Right cardiac atrium (tissue), 5 donors: ENCODE measurements at regions not wholly inside any gene's neighbourhood (a gene's known extent, or its start where the extent isn't known, plus 50 kb on each side); places are given as distances from the start of the nearest gene placed in this dataset.
"Not testable (repeated sequence)": the region's sequence is repeated elsewhere in the genome, so short reads cannot be mapped to it uniquely, and the experiment has no call there.

ENCODE experiments used
- ATAC-seq, 2 donors: fragments of 200-7000 bp; cut with Tn5 transposase; one replicate each; pipeline versions ENCODE4 v1.8.0 to v1.9.1; 2020; ENCODE audit warnings: moderate library complexity in 2 of 2, mild to moderate bottlenecking in 1 of 2
- DNase-seq, 3 donors: peaks; one replicate each; pipeline ENCODE4 v3.0.0-alpha.2; 2020
- H3K27ac ChIP-seq: one replicate; pipeline ENCODE4 v1.5.1; 2013; ENCODE audit warnings: mild to moderate bottlenecking, low read length, control low read depth, moderate library complexity
- H3K27me3 ChIP-seq: one replicate; pipeline ENCODE4 v1.6.1; 2013; ENCODE audit not compliant: control insufficient read depth, insufficient read depth
- H3K4me1 ChIP-seq: one replicate; pipeline ENCODE4 v1.6.1; 2013; ENCODE audit warnings: low read length; ENCODE audit not compliant: control insufficient read depth, insufficient read depth
- H3K4me3 ChIP-seq: one replicate; pipeline ENCODE4 v1.5.1; 2013; ENCODE audit warnings: low read length, control low read depth
- H3K9me3 ChIP-seq: one replicate; pipeline ENCODE4 v1.6.1; 2013; ENCODE audit warnings: low read length; ENCODE audit not compliant: control insufficient read depth
- WGBS: extraction: QIAGEN DNeasy Blood & Tissue Kit; methylation state at CpG from one replicate; pipeline ENCODE4 v1.1.7; 2013; 5-methylcytosine and 5-hydroxymethylcytosine counted together
- intact Hi-C, 4 donors: fragments of 100-400 bp; cut with DNase I; formaldehyde crosslinking; loops; one replicate each; pipeline versions ENCODE4 v1.11.0 to v1.14.0; 2022 to 2023
- donor health status: healthy with polysubstance abuse.
- donor health status: DM: no; HTN: yes; CAD: no.
- donor health status: DM: no; HTN: no; CAD: no.
- donor health status: DM: no; HTN: yes; CAD: no; lungs with severe emphysema.
- donor health status: DM: yes; HTN: yes; CAD: no.

DNA sequence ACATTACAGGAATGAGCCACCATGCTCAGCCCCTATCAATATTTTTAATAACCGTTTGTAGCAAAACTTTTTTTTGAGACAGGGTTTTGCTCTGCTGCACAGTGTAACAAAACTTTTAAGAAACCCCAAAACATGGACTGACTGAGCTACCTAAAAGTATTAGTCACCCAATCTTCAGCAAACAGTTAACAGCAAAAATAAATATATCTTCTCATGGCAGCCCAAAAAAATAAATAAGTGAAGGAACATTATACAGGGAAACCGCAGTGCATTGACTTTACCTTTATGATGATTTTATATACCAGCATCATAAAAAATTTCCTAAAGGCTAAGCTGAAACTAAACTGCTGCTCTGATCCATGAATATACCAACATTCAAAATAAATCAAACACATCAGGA is 424.6 kb downstream of the METTL4 start:
- intact Hi-C loops, result no loop called here
- ATAC-seq (no peak), DNase-seq (no peak)
- Histone ChIP-seq H3K27me3 (no peaks in the 10 kb centered on the region), H3K27ac (no peak overlapping the region), H3K4me3 (no peak overlapping the region), H3K4me1 (no peaks in the 10 kb centered on the region), H3K9me3 (no peaks in the 10 kb centered on the region)
- WGBS, result 83% methylated on average over 2 of the region's 2 CpGs

DNA sequence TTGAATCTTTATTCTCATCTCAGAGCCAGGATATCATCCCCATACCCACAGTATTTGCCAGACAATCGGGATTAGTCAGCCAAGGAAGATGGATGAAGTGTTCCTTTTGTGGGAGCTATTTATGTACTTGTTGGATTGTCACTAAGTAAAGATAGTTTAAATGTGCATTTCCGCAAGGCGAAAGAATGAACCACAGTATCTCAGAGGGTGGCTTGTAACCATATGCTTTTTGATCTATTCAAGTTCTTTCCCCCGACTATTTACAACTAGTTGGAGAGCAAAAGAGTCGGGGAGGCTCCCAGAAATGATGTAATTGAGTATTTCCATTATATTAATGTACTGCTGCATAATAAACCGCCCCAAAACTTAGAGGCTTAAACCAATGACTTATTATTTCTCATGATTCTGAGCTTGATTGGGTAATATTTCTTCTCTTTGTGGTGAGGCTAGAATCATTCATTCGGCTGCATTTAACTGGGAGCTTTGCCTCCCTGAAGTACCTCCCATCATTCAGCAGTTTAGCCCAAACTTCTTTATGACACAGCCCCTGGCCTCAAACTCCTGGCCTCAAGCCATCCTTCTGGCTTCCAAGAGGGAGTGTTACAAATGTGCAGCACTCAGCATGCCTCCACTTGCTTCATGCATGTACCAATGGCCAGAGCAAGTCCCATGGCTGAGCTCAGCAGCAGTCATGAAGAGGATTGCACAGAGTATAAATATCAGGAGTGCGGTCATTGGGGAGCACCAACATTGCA is 423.7 kb downstream of the METTL4 start:
- intact Hi-C loops, result no loop called here
- DNase-seq, result peak; percentile 61 to 82 (median 71)
- no peak overlapping the region for H3K4me3 ChIP-seq
- no peaks in the 10 kb centered on the region for H3K27me3 ChIP-seq
- H3K4me1 ChIP-seq, result no peaks in the 10 kb centered on the region
- H3K9me3 ChIP-seq, result no peaks in the 10 kb centered on the region
- ATAC-seq, result peak; percentile 84
- no peak overlapping the region for H3K27ac ChIP-seq
- 54% methylated on average over 8 of the region's 8 CpGs for WGBS

DNA sequence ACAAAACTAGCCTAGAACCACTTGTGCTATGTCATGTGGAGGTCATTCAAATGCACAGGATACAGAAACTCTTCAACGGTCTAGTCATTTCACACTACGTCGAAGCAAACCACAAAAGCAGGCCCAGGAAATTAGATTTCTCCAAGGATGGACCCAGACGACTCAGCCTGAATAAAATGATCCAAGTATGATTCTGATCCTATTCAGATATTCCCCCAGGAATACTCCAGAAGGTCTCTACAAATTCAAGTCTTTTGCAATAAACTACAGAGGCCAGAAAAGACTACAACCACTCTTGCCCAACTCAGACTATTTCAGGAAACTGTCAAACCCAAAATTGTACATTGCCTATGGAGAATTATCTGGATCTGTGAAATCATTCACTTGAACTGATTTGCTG is 422.5 kb downstream of the METTL4 start:
- no peak overlapping the region for H3K27ac ChIP-seq
- H3K4me1 ChIP-seq, result no peaks in the 10 kb centered on the region
- DNase-seq (no peak), ATAC-seq (peak; percentile 63 to 71)
- H3K9me3 ChIP-seq, result no peaks in the 10 kb centered on the region
- WGBS, result 59% methylated on average over 4 of the region's 4 CpGs
- H3K27me3 ChIP-seq, result no peaks in the 10 kb centered on the region
- H3K4me3 ChIP-seq, result no peak overlapping the region
- intact Hi-C loops, result no loop called here

DNA sequence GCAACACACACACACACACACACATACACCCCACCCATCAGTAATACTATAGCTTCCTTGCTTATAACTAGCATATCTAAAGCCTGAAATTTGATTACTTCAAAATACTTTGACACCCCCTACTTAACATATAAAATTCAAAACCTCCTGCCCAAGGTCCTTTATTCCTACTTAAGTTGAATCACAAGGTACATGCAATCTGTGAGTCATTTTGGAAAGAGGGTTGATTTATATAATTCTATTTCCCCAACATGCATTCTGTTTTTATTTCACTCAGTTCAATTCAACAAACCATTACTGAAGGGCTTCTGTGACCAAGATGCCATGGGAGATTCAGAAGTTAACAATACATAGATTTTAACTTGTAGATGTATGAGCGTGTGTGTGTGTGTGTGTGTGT is 420.7 kb downstream of the METTL4 start:
- DNase-seq (no peak), ATAC-seq (no peak)
- intact Hi-C loops, result no loop called here
- Histone ChIP-seq H3K4me3 (no peak overlapping the region), H3K9me3 (no peaks in the 10 kb centered on the region), H3K4me1 (no peaks in the 10 kb centered on the region), H3K27ac (no peak overlapping the region), H3K27me3 (no peaks in the 10 kb centered on the region)
- WGBS, result 79% methylated on average over 1 of the region's 1 CpG

DNA sequence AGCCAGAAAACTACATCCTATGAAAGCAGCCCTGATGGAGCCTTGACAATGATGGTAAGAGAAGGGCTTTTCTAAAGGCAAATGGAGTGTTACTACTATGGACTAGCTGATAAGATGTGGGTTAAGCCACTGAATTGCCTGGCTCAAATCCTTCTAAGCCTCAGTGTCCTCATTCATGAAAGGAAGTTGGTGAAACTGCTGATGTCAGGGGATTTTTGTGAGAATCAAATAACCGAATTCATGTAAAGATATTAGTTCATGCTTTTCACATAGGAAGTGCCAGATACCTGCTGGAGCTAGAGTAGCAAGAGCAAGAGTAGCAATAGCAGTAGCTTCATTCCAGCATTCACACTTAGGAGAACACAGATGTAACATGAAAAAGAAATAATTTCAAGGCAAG is 417.0 kb downstream of the METTL4 start:
- Histone ChIP-seq H3K27me3 (no peaks in the 10 kb centered on the region), H3K27ac (no peak overlapping the region), H3K9me3 (no peaks in the 10 kb centered on the region), H3K4me3 (no peak overlapping the region), H3K4me1 (no peaks in the 10 kb centered on the region)
- no peak for ATAC-seq
- 57% methylated on average over 1 of the region's 1 CpG for WGBS
- intact Hi-C loops, result no loop called here
- no peak for DNase-seq

DNA sequence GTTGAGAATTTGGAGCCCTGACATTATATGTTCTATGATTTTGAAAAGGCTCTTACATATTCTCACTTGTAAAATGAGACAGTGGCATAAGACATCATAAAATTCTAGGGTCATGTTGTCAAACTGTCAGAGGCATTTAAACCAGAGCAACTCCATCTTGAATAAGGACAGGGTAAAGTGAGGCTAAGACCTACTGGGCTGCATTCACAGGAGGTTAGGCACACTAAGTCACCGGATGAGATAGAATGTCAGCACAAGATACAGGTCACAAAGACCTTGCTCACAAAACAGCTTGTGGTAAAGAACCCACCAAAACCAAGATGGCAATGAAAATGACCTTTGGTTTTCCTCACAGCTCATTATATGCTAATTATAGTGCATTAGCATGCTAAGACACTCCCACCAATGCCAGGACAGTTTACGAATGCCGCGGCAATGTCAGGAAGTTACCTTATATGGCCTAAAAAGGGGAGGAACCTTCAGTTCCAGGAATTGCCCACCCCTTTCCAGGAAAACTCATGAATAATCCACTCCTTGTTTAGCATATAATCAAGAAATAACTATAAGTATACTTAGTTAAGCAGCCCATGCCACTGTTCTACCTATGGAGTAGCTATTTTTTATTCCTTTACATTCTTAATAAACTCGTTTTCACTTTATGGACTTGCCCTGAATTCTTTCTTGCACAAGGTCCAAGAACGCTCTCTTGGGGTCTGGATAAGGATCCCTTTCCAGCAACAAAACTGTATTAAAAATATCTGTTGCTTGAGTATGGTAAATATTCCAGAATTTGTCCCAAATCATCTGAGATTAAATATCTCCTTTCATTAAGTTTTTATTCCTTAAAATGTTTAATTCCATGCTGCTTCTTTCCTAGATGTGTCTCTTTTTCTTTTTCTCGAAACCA is 406.4 kb downstream of the METTL4 start:
- intact Hi-C loops, result no loop called here
- WGBS, result 57% methylated on average over 7 of the region's 7 CpGs
- ATAC-seq, result no peak

DNA sequence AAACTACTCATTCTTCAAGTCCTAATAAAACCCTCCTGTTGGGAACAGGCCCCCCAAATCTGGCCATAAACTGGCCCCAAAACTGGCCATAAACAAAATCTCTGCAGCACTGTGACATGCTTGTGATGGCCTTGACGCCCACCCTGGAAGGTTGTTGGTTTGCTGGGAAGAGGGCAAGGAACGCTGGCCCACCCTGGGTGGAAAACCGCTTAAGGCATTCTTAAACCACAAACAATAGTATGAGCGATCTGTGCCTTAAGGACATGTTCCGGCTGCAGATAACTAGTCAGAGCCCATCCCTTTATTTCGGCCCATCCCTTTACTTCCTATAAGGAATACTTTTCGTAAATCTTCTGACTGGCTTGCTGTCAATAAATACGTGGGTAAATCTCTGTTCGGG is 404.4 kb downstream of the METTL4 start:
- DNase-seq, H3K27me3 ChIP-seq, intact Hi-C loops, H3K27ac ChIP-seq, H3K4me3 ChIP-seq, ATAC-seq, H3K9me3 ChIP-seq, H3K4me1 ChIP-seq: not testable (repeated sequence)
- 84% methylated on average over 9 of the region's 9 CpGs for WGBS

More for the DNA sequence above, 406.4 kb downstream of the METTL4 start:
- Histone ChIP-seq H3K4me3 (no peak overlapping the region), H3K9me3 (no peaks in the 10 kb centered on the region), H3K27ac (no peak overlapping the region), H3K27me3 (no peaks in the 10 kb centered on the region), H3K4me1 (no peaks in the 10 kb centered on the region)
- DNase-seq, result no peak

DNA sequence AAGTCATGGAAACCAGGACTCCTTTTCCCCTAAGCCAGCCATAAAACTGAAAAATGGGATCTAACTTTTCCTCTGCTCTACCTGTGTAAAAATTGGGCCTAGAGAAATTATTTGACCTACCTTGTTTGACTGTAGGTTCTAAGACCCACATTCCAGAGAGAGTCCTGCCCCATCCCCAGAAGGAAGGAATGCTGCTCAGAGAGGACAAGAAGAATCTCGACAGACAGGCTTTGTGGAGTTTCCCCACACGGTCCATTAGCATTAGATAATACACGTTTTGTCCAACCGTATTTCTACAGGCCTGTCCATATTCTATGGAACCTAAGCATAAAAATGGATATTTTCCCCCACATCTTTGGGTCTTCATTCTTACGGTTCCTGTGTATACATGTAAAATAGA is 403.3 kb downstream of the METTL4 start:
- no peak overlapping the region for H3K4me3 ChIP-seq
- 72% methylated on average over 5 of the region's 5 CpGs for WGBS
- ATAC-seq (no peak), DNase-seq (no peak)
- no peaks in the 10 kb centered on the region for H3K9me3 ChIP-seq
- intact Hi-C loops, result no loop called here
- H3K4me1 ChIP-seq, result no peaks in the 10 kb centered on the region
- H3K27ac ChIP-seq, result no peak overlapping the region
- H3K27me3 ChIP-seq, result no peaks in the 10 kb centered on the region

DNA sequence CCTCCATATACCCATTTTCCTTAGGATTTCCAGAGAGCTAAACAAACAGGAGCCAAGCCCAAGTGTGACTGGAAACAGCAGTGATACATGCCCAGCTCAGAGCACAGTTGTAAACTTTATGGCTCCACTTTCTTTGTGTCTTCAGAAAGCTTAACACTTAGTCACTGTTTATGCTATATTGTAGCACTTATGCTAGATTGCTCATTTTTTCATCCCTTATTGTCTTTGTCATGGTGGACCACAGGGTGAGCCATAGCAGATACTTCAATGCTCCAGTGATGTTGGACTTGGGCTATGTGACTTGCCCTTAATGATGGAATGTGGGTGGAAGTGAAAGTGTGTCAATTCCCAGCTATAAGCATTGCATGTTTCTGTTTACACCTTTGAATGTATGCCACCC is 401.6 kb downstream of the METTL4 start:
- no peaks in the 10 kb centered on the region for H3K4me1 ChIP-seq
- intact Hi-C loops, result no loop called here
- no peak overlapping the region for H3K27ac ChIP-seq
- H3K4me3 ChIP-seq, result no peak overlapping the region
- DNase-seq, result no peak
- H3K27me3 ChIP-seq, result no peaks in the 10 kb centered on the region
- no peaks in the 10 kb centered on the region for H3K9me3 ChIP-seq
- no peak for ATAC-seq

DNA sequence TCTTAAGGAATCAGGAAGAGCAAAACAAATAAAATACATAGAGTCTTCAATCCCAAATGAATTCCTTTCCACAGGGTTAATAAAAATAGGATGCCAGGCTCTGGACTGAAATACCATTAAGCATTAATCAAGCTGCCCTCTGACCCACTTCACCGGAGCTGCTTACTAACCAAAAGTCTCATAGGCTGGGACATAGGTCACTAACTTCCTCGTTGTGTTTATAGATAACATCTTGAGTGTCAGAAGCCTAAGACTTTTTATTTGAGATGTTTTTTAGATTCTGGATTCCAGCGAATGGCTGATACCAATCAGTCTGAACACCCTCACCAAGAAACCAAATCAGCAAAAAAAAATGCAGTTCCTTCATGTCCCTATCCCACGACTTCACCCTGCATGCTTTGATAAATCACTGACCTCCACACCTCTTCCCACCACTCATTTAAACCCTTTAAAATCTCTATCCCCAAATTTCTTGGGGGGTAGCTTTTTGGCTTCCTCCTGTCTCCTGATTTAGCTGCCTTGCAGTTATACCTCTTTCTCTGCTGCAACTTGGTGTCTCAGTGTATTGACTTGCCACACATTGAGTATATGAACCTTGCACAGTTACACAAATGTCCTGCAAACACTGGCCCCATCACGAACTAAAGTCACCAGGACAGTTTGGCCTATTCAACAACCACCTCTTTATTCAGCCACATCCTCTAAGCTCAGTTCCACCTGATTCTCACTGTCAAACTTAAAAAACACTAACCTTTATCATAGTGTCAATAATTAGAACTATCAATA is 399.3 kb downstream of the METTL4 start:
- DNase-seq (no peak), ATAC-seq (no peak)
- Histone ChIP-seq H3K27me3 (no peaks in the 10 kb centered on the region), H3K4me1 (no peaks in the 10 kb centered on the region), H3K9me3 (no peaks in the 10 kb centered on the region), H3K27ac (no peak overlapping the region), H3K4me3 (no peak overlapping the region)
- intact Hi-C loops, result no loop called here
- WGBS, result 31% methylated on average over 5 of the region's 5 CpGs

DNA sequence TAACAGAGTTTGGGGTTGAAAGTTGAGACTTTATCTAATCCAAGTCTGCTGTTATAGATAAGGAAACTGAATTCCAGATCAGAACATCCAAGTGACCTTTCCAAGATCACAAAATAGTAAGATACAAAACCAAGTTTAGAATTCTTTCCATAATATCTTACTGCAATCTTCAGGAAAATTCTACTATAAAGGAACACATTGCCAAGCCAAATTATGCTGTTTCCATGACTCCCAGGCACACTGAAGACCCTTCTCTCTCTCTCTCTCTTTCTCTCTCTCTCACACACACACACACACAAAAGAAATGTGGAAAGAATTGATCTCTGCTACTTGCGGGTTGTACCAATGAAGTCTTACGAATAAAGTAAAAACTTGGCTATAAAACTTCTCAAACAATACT is 398.4 kb downstream of the METTL4 start:
- intact Hi-C loops, result no loop called here
- Histone ChIP-seq H3K4me1 (no peaks in the 10 kb centered on the region), H3K27ac (no peak overlapping the region), H3K9me3 (no peaks in the 10 kb centered on the region), H3K4me3 (no peak overlapping the region), H3K27me3 (no peaks in the 10 kb centered on the region)
- DNase-seq, result no peak
- WGBS, result 68% methylated on average over 2 of the region's 2 CpGs
- ATAC-seq, result no peak
